ENCODE measurements at regions not wholly inside any gene's neighbourhood (a gene's known extent, or its start where the extent isn't known, plus 50 kb on each side); places are given as distances from the start of the nearest gene placed in this dataset.

DNA sequence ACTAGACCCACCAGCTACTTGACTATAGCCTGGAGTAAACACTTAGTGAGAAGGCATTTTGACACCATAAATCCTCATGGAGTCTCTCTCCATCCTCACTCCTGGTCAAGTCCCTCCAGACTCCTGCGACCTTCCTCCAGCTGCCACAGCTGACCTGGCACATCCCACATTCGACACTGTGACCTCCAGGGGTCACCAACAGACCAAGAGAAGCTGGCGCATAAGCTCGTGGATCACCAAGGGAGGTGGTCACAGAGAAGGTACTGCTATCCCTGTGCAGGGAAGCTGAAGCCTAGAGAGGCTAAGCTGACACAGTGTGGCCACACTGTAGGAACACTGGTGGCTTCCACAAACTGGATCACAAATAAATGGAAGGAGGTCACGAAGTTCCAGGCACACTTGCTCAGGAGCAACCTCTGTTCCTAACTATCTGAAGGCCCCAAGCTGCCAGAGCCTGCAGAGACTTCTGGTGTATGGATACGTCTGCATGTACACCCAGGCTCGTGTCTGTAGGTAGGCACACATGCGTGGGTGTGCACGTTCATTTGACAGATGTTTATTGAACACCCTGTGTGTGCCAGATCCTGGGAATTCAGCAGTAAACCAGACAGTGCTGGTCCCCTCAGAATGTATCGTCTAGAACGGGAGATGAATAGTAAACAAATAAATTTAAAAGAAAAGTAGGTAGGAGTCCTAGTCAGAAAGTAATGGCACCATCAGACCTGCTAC lies 104.4 kb downstream of the C5orf15 start:
- TF ChIP-seq, protein P1, sequence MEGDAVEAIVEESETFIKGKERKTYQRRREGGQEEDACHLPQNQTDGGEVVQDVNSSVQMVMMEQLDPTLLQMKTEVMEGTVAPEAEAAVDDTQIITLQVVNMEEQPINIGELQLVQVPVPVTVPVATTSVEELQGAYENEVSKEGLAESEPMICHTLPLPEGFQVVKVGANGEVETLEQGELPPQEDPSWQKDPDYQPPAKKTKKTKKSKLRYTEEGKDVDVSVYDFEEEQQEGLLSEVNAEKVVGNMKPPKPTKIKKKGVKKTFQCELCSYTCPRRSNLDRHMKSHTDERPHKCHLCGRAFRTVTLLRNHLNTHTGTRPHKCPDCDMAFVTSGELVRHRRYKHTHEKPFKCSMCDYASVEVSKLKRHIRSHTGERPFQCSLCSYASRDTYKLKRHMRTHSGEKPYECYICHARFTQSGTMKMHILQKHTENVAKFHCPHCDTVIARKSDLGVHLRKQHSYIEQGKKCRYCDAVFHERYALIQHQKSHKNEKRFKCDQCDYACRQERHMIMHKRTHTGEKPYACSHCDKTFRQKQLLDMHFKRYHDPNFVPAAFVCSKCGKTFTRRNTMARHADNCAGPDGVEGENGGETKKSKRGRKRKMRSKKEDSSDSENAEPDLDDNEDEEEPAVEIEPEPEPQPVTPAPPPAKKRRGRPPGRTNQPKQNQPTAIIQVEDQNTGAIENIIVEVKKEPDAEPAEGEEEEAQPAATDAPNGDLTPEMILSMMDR (IDR thresholded peaks at IDR 0.05; ENCODE audit: low read depth, low read length), result peak; percentile 22; the same call in 1 of the 2 replicates
- TF ChIP-seq EZH2phosphoT487 (IDR thresholded peaks at IDR 0.05; ENCODE audit: low read depth), result no peak

Data from OCI-LY3 (cell line).